ENCODE measurements at regions not wholly inside any gene's neighbourhood (a gene's known extent, or its start where the extent isn't known, plus 50 kb on each side); places are given as distances from the start of the nearest gene placed in this dataset.

- H3K9me3 ChIP-seq (ENCODE audit: control insufficient read depth, low read depth, low read length): no peaks in the 10 kb centered on the region
- H3K27ac ChIP-seq (ENCODE audit: low read length): no peak overlapping the region
- no peaks in the 10 kb centered on the region for H3K27me3 ChIP-seq (ENCODE audit: control insufficient read depth, insufficient read depth, low read length)
- H3K36me3 ChIP-seq (ENCODE audit: control insufficient read depth, low read depth, low read length): no peaks in the 10 kb centered on the region
- no peaks in the 10 kb centered on the region for H3K4me1 ChIP-seq (ENCODE audit: control insufficient read depth, low read depth, low read length)
- H3K9ac ChIP-seq (ENCODE audit: low read length): no peak overlapping the region
- H3K4me3 ChIP-seq (ENCODE audit: low read length): no peak overlapping the region
Observed at GRCh38 chr12:76707772-76708171, 56.1 kb upstream of the ZDHHC17 start.

GRCh38 chr12:76708296-76708695 is 55.6 kb upstream of the ZDHHC17 start:
- H3K27me3 ChIP-seq (ENCODE audit: control insufficient read depth, insufficient read depth, low read length): no peaks in the 10 kb centered on the region
- no peak overlapping the region for H3K27ac ChIP-seq (ENCODE audit: low read length)
- no peak overlapping the region for H3K4me3 ChIP-seq (ENCODE audit: low read length)
- H3K4me1 ChIP-seq (ENCODE audit: control insufficient read depth, low read depth, low read length): no peaks in the 10 kb centered on the region
- no peaks in the 10 kb centered on the region for H3K9me3 ChIP-seq (ENCODE audit: control insufficient read depth, low read depth, low read length)
- H3K9ac ChIP-seq (ENCODE audit: low read length): no peak overlapping the region
- no peaks in the 10 kb centered on the region for H3K36me3 ChIP-seq (ENCODE audit: control insufficient read depth, low read depth, low read length)

- Histone ChIP-seq H3K4me3 (ENCODE audit: low read length) (no peak overlapping the region), H3K9ac (ENCODE audit: low read length) (no peak overlapping the region), H3K27me3 (ENCODE audit: control insufficient read depth, insufficient read depth, low read length) (no peaks in the 10 kb centered on the region), H3K4me1 (ENCODE audit: control insufficient read depth, low read depth, low read length) (peaks cover 8% of the 10 kb centered on the region), H3K27ac (ENCODE audit: low read length) (no peak overlapping the region), H3K36me3 (ENCODE audit: control insufficient read depth, low read depth, low read length) (no peaks in the 10 kb centered on the region), H3K9me3 (ENCODE audit: control insufficient read depth, low read depth, low read length) (no peaks in the 10 kb centered on the region)
Observed at GRCh38 chr12:76711241-76711640, 52.7 kb upstream of the ZDHHC17 start.

GRCh38 chr12:76713130-76713529 is 50.8 kb upstream of the ZDHHC17 start:
- peaks cover 8% of the 10 kb centered on the region for H3K4me1 ChIP-seq (ENCODE audit: control insufficient read depth, low read depth, low read length)
- H3K27me3 ChIP-seq (ENCODE audit: control insufficient read depth, insufficient read depth, low read length): no peaks in the 10 kb centered on the region
- no peaks in the 10 kb centered on the region for H3K9me3 ChIP-seq (ENCODE audit: control insufficient read depth, low read depth, low read length)
- no peaks in the 10 kb centered on the region for H3K36me3 ChIP-seq (ENCODE audit: control insufficient read depth, low read depth, low read length)
- no peak overlapping the region for H3K4me3 ChIP-seq (ENCODE audit: low read length)
- no peak overlapping the region for H3K9ac ChIP-seq (ENCODE audit: low read length)
- H3K27ac ChIP-seq (ENCODE audit: low read length): no peak overlapping the region

DNA sequence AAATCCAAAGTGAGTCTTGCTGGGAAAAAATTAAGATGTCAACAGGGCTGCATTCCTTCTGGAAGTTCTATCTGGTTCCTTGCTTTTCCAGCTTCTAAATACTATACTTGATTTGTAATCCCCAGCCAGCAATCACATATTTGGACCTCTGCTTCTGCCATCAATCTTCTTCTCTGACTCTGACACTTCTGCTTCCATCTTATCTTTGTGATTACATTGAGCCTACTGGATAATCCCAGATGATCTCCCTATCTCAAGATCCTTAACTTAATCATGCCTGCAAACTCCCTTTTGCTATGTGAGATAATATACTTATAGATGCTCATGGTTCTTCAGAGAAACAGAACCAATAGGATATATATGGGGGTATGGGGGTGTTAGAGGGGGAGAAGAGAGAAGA is 49.9 kb upstream of the ZDHHC17 start:
- H3K27ac ChIP-seq (ENCODE audit: low read length): no peak overlapping the region
- H3K9ac ChIP-seq (ENCODE audit: low read length): no peak overlapping the region
- no peak overlapping the region for H3K4me3 ChIP-seq (ENCODE audit: low read length)
- no peaks in the 10 kb centered on the region for H3K27me3 ChIP-seq (ENCODE audit: control insufficient read depth, insufficient read depth, low read length)
- peaks cover 15% of the 10 kb centered on the region for H3K4me1 ChIP-seq (ENCODE audit: control insufficient read depth, low read depth, low read length)
- no peaks in the 10 kb centered on the region for H3K9me3 ChIP-seq (ENCODE audit: control insufficient read depth, low read depth, low read length)
- H3K36me3 ChIP-seq (ENCODE audit: control insufficient read depth, low read depth, low read length): no peaks in the 10 kb centered on the region
